GM18870 (cell line): ENCODE measurements at regions not wholly inside any gene's neighbourhood (a gene's known extent, or its start where the extent isn't known, plus 50 kb on each side); places are given as distances from the start of the nearest gene placed in this dataset.
"Not testable (repeated sequence)": the region's sequence is repeated elsewhere in the genome, so short reads cannot be mapped to it uniquely, and the experiment has no call there.

ENCODE experiments used
- ATAC-seq: cut with Tn5 transposase; IDR thresholded peaks from one replicate; pipeline ENCODE4 v1.9.1; 2021; ENCODE audit warnings: moderate library complexity; ENCODE audit not compliant: unreplicated experiment

GRCh38 chr7:123264820-123265219 is 65.1 kb upstream of the SLC13A1 start:
- not testable (repeated sequence) for ATAC-seq

- no peak for ATAC-seq
Observed at GRCh38 chr7:123260428-123260960, 60.7 kb upstream of the SLC13A1 start.

GRCh38 chr7:123259759-123260158 is 60.0 kb upstream of the SLC13A1 start:
- ATAC-seq, result no peak
